Neuronal stem cell (in vitro differentiated cells): ENCODE measurements at regions not wholly inside any gene's neighbourhood (a gene's known extent, or its start where the extent isn't known, plus 50 kb on each side); places are given as distances from the start of the nearest gene placed in this dataset.

Experiments
- DNase-seq: peaks from one replicate; pipeline ENCODE4 v3.0.0-alpha.2; 2013; ENCODE audit warnings: low spot score
- H2AFZ ChIP-seq: one replicate; pipeline ENCODE4 v1.6.1; 2013; ENCODE audit warnings: mild to moderate bottlenecking, low read length, inconsistent platforms
- H2AK5ac ChIP-seq: 2 replicates; pipeline ENCODE4 v1.6.1; 2013; ENCODE audit warnings: low read depth, mild to moderate bottlenecking, inconsistent platforms, low read length, moderate library complexity, mixed read lengths
- H2BK120ac ChIP-seq: 2 replicates; pipeline ENCODE4 v1.6.1; 2013; ENCODE audit warnings: low read depth, mild to moderate bottlenecking, inconsistent platforms, low read length, moderate library complexity, mixed read lengths
- H2BK12ac ChIP-seq: one replicate; pipeline ENCODE4 v1.6.1; 2013; ENCODE audit warnings: low read length, inconsistent platforms
- H2BK15ac ChIP-seq: 2 replicates; pipeline ENCODE4 v1.6.1; 2013; ENCODE audit warnings: mild to moderate bottlenecking, low read length, inconsistent platforms, mixed read lengths
- H2BK5ac ChIP-seq: one replicate; pipeline ENCODE4 v1.6.1; 2013; ENCODE audit warnings: inconsistent platforms, mild to moderate bottlenecking, low read length, moderate library complexity
- H3K14ac ChIP-seq: one replicate; pipeline ENCODE4 v1.6.1; 2013; ENCODE audit warnings: low read length, inconsistent platforms
- H3K18ac ChIP-seq: 2 replicates; pipeline ENCODE4 v1.6.1; 2013; ENCODE audit warnings: low read length, inconsistent platforms
- H3K23ac ChIP-seq: 2 replicates; pipeline ENCODE4 v1.6.1; 2013; ENCODE audit warnings: low read depth, mild to moderate bottlenecking, mixed read lengths, low read length, inconsistent platforms; ENCODE audit not compliant: poor library complexity
- H3K27ac ChIP-seq: replicated peaks from 3 replicates; pipeline ENCODE4 v1.5.1; 2013; ENCODE audit warnings: low read length, inconsistent platforms
- H3K27me3 ChIP-seq, 3 experiments: 2 replicates each; pipeline ENCODE4 v1.6.1; 2013; ENCODE audit warnings: low read length in 3 of 3, mild to moderate bottlenecking in 2 of 3, inconsistent platforms in 1 of 3, low read depth in 1 of 3, mixed read lengths in 1 of 3, moderate library complexity in 1 of 3; ENCODE audit not compliant: control insufficient read depth in 3 of 3, insufficient read depth in 3 of 3
- H3K36me3 ChIP-seq, 2 donors: replicated peaks in 1 of 2; 2 replicates each; pipeline ENCODE4 v1.6.1; 2013; ENCODE audit warnings: low read length in 2 of 2; ENCODE audit not compliant: control insufficient read depth in 2 of 2, insufficient read depth in 2 of 2
- H3K4ac ChIP-seq: 2 replicates; pipeline ENCODE4 v1.6.1; 2013; ENCODE audit warnings: inconsistent platforms, mild to moderate bottlenecking, low read length, moderate library complexity
- H3K4me1 ChIP-seq, 2 donors: 1 replicate in 1 of 2; 2 replicates in 1 of 2; pipeline ENCODE4 v1.6.1; 2013; ENCODE audit warnings: low read length in 2 of 2, low read depth in 1 of 2; ENCODE audit not compliant: control insufficient read depth in 2 of 2, insufficient read depth in 1 of 2
- H3K4me2 ChIP-seq: one replicate; pipeline ENCODE4 v1.6.1; 2013; ENCODE audit warnings: mild to moderate bottlenecking, low read length, inconsistent platforms; ENCODE audit not compliant: insufficient read depth, poor library complexity, severe bottlenecking
- H3K4me3 ChIP-seq, 2 donors: 2 replicates each; pipeline ENCODE4 v1.5.1; 2013; ENCODE audit warnings: low read length in 2 of 2, mild to moderate bottlenecking in 2 of 2, inconsistent platforms in 1 of 2, moderate library complexity in 1 of 2
- H3K79me1 ChIP-seq: one replicate; pipeline ENCODE4 v1.6.1; 2013; ENCODE audit warnings: low read depth, mild to moderate bottlenecking, inconsistent platforms, low read length, moderate library complexity
- H3K9ac ChIP-seq: one replicate; pipeline ENCODE4 v1.6.1; 2013; ENCODE audit warnings: mild to moderate bottlenecking, low read depth, low read length, inconsistent platforms; ENCODE audit not compliant: poor library complexity
- H3K9me3 ChIP-seq, 2 donors: replicated peaks in 1 of 2; 2 replicates each; pipeline versions ENCODE3 to v1.6.1; 2013; ENCODE audit warnings: low read length in 2 of 2, mild to moderate bottlenecking in 2 of 2, inconsistent platforms in 1 of 2, low read depth in 1 of 2, mixed read lengths in 1 of 2, moderate library complexity in 1 of 2; ENCODE audit not compliant: control insufficient read depth in 2 of 2, insufficient read depth in 1 of 2
- H4K8ac ChIP-seq: one replicate; pipeline ENCODE4 v1.6.1; 2013; ENCODE audit warnings: low read depth, mild to moderate bottlenecking, inconsistent platforms, low read length, moderate library complexity
- H4K91ac ChIP-seq: one replicate; pipeline ENCODE4 v1.6.1; 2013; ENCODE audit warnings: low read length, low read depth, mild to moderate bottlenecking, inconsistent platforms; ENCODE audit not compliant: poor library complexity
- WGBS, 2 donors: extraction: QIAGEN DNeasy Blood & Tissue Kit; methylation state at CpG; one replicate each; pipeline ENCODE4 v1.1.7; 2013; ENCODE audit warnings: missing lambda C conversion rate in 2 of 2, mixed read lengths in 1 of 2; ENCODE audit not compliant: insufficient read length in 2 of 2, insufficient replicate concordance in 1 of 2; ENCODE audit errors: extremely low coverage in 2 of 2; 5-methylcytosine and 5-hydroxymethylcytosine counted together

DNA sequence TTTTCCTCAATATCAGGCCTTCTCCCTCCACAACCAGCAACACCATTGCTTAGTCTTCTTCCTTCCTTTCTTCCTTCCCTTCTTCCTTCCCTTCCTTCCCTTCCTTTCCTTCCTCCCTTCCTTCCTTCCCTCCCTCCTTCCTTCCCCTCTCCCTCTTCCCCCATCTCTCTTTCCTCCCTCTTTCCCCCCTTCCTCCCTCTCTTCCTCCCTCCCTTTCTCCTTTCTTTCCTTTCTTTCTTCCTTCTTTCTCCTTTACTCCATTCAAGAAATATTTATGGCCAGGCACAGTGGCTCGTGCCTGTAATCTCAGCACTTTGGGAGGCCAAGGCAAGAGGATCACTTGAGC, 66.4 kb upstream of the SIRPA start:
- Histone ChIP-seq H3K9me3 (no peaks in the 10 kb centered on the region), H3K79me1 (no peaks in the 10 kb centered on the region), H3K14ac (no peak overlapping the region), H2BK15ac (no peak overlapping the region), H2BK120ac (no peak overlapping the region), H4K8ac (no peak overlapping the region), H3K4me2 (no peak overlapping the region), H3K23ac (no peak overlapping the region), H3K4me1 (peaks cover 0 to 9% of the 10 kb centered on the region in 2 donors), H2AK5ac (no peak overlapping the region), H4K91ac (no peak overlapping the region), H3K36me3 (no peaks in the 10 kb centered on the region), H3K27ac (no peak overlapping the region), H3K18ac (no peak overlapping the region), H2BK12ac (no peak overlapping the region), H3K27me3 (peaks cover 0 to 36% (median 0%) of the 10 kb centered on the region in 3 experiments), H2AFZ (no peak overlapping the region), H2BK5ac (no peak overlapping the region), H3K4ac (no peak overlapping the region), H3K9ac (no peak overlapping the region), H3K4me3 (no peak overlapping the region)
- no CpG with 5 or more reads among the region's 1 CpG for WGBS, 2 donors
- DNase-seq, result no peak

DNA sequence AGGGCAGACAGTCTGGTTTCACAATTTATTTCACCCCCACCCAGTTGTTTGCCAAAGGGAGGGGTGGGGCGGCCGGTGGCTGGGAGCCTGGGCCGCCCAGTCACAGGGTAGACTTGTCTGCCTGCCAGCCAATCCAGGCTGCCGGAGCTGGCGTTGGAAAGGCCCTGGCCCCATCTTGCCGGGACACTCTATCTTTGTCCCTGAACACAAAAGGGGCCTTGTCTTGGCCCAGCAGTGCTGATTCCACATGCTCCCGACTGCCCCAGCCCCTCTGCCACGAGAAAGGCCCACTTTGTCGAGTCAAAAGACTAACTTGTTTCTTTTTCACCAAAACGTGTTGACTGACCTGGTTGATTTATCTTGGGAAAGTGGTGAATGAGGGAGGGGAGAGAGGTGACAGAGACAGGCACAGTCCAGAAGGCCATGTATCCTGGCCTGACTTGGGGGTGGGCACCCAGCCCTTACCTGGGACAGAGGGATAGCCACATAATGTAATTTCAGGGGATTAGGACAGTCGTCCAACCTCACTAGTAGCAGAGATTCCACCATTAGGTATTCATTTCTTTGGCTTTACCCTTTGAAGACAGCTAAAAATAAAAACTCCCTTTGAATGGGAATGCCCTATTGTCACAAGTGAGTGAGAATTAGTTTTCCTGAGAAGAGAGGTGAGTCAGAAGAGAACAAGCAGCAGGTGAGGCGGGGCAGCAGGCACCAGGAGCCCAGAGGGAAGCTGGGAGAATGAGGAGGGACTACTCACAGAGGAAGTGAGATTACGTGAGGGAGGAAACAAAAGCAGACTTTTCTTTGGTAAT, 67.0 kb upstream of the SIRPA start:
- H3K79me1 ChIP-seq, result no peaks in the 10 kb centered on the region
- H3K4me1 ChIP-seq, result peaks cover 0 to 9% of the 10 kb centered on the region in 2 donors
- H3K4ac ChIP-seq, result no peak overlapping the region
- H3K18ac ChIP-seq, result peak overlapping the region; percentile 81
- peaks cover 0 to 3% of the 10 kb centered on the region in 2 donors for H3K9me3 ChIP-seq
- H3K36me3 ChIP-seq, result no peaks in the 10 kb centered on the region
- H4K8ac ChIP-seq, result no peak overlapping the region
- H3K4me3 ChIP-seq, result no peak overlapping the region
- peaks cover 0 to 36% (median 0%) of the 10 kb centered on the region in 3 experiments for H3K27me3 ChIP-seq
- no peak overlapping the region for H2BK12ac ChIP-seq
- H3K9ac ChIP-seq, result no peak overlapping the region
- no peak overlapping the region for H4K91ac ChIP-seq
- no peak overlapping the region for H2AK5ac ChIP-seq
- H2AFZ ChIP-seq, result peak overlapping the region; percentile 34
- no peak overlapping the region for H2BK15ac ChIP-seq
- no peak overlapping the region for H3K4me2 ChIP-seq
- no peak overlapping the region for H2BK120ac ChIP-seq
- DNase-seq, result no peak
- no peak overlapping the region for H2BK5ac ChIP-seq
- H3K14ac ChIP-seq, result no peak overlapping the region
- peak overlapping the region; percentile 79 for H3K27ac ChIP-seq
- WGBS, 2 donors, result no CpG with 5 or more reads among the region's 13 CpGs
- no peak overlapping the region for H3K23ac ChIP-seq

DNA sequence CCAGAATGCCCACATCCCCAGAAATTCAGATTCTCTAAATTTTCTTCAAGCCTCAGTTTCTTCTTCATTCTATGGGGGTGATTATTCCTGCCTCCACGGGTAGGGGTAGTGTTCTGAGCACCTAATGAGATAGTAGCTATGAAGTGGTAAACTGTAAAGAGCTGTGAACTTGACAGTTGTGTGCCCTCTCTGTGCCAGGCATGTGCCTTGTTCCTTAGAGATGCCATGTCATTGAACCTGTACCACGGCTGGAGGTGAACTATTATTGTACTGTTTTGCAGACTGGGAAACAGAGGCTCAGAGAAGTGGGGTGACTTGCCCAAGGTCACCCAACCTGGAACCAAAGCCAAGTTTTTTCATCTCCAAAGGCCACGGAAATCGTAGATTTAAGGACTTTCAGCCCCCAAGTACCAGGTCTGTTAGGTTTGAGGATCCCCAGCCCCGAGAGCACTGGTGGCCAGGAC, 67.7 kb upstream of the SIRPA start:
- WGBS, 2 donors, result no CpG with 5 or more reads among the region's 5 CpGs
- no peak overlapping the region for H2AK5ac ChIP-seq
- peaks cover 0 to 6% of the 10 kb centered on the region in 2 donors for H3K9me3 ChIP-seq
- no peak overlapping the region for H3K4me2 ChIP-seq
- H3K18ac ChIP-seq, result no peak overlapping the region
- H2AFZ ChIP-seq, result peak overlapping the region; percentile 34
- H3K9ac ChIP-seq, result no peak overlapping the region
- H3K36me3 ChIP-seq, result no peaks in the 10 kb centered on the region
- no peaks in the 10 kb centered on the region for H3K79me1 ChIP-seq
- no peak overlapping the region for H4K8ac ChIP-seq
- no peak overlapping the region for H3K27ac ChIP-seq
- no peak overlapping the region for H3K4ac ChIP-seq
- H4K91ac ChIP-seq, result no peak overlapping the region
- H2BK120ac ChIP-seq, result no peak overlapping the region
- H2BK12ac ChIP-seq, result no peak overlapping the region
- peaks cover 0 to 34% (median 0%) of the 10 kb centered on the region in 3 experiments for H3K27me3 ChIP-seq
- H2BK5ac ChIP-seq, result no peak overlapping the region
- no peak overlapping the region for H3K23ac ChIP-seq
- H3K14ac ChIP-seq, result no peak overlapping the region
- H3K4me3 ChIP-seq, result no peak overlapping the region
- H3K4me1 ChIP-seq, result peaks cover 0 to 9% of the 10 kb centered on the region in 2 donors
- no peak for DNase-seq
- no peak overlapping the region for H2BK15ac ChIP-seq

DNA sequence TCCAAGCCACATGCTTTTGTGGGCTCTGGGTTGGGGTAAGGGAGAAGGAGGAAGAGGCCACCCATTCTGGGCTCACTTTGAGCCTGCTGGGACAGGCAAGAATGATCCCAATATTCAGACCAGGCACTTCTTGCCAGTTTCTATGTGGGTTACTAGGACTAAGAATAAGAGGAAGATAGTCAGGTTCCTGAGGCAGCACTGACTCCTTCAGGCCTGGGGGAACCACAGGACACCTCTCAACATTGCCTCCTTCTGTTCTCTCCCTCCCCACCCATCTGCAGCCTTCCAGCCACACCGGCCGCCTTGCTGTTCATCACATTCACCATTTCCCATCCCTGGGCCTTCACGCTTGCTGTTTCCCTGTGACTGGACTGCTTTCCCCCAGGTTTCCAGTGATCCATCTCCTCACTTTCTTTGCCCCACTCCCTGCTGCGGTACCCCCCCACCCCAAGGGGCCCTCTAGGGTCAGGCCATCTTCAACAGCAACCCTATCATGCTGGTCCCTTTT, 69.2 kb upstream of the SIRPA start:
- Histone ChIP-seq H3K4me1 (peaks cover 0 to 9% of the 10 kb centered on the region in 2 donors), H3K27me3 (peaks cover 0 to 20% (median 0%) of the 10 kb centered on the region in 3 experiments), H2BK12ac (no peak overlapping the region), H2BK120ac (no peak overlapping the region), H3K4me3 (no peak overlapping the region), H3K4ac (no peak overlapping the region), H3K23ac (no peak overlapping the region), H3K18ac (no peak overlapping the region), H3K36me3 (no peaks in the 10 kb centered on the region), H3K4me2 (no peak overlapping the region), H3K14ac (no peak overlapping the region), H3K79me1 (no peaks in the 10 kb centered on the region), H4K8ac (no peak overlapping the region), H4K91ac (no peak overlapping the region), H3K9ac (no peak overlapping the region), H3K27ac (no peak overlapping the region), H3K9me3 (peaks cover 3 to 9% of the 10 kb centered on the region in 2 donors), H2BK15ac (peak overlapping the region; percentile 53), H2AFZ (no peak overlapping the region), H2AK5ac (no peak overlapping the region), H2BK5ac (no peak overlapping the region)
- DNase-seq, result no peak
- no CpG with 5 or more reads among the region's 4 CpGs for WGBS, 2 donors
